GM12891 (cell line): ENCODE measurements at regions not wholly inside any gene's neighbourhood (a gene's known extent, or its start where the extent isn't known, plus 50 kb on each side); places are given as distances from the start of the nearest gene placed in this dataset.
A peak's percentile ranks its signal among the peaks of the same experiment; 100 is the strongest.
"Not testable (repeated sequence)": the region's sequence is repeated elsewhere in the genome, so short reads cannot be mapped to it uniquely, and the experiment has no call there.

Experiments used
- DNase-seq: peaks from one replicate; pipeline ENCODE4 v3.0.0; 2011; ENCODE audit warnings: low spot score; ENCODE audit not compliant: insufficient read length
- FAIRE-seq: peaks from 2 replicates; lab custom pipeline; 2011; peaks lifted over from hg19 to GRCh38; lab: Jason Lieb, UNC
- PAX5 ChIP-seq: IDR thresholded peaks from 2 replicates; pipeline ENCODE4 v1.6.1; 2011; ENCODE audit warnings: low read length, moderate library complexity, mild to moderate bottlenecking; ENCODE audit not compliant: insufficient read depth, severe bottlenecking
- POLR2A ChIP-seq: IDR thresholded peaks from 2 replicates; pipeline ENCODE4 v1.6.1; 2011; ENCODE audit warnings: low read depth, low read length, control low read depth
- POLR2AphosphoS5 ChIP-seq: IDR thresholded peaks from 2 replicates; pipeline ENCODE4 v1.6.1; 2011; ENCODE audit warnings: low read depth, low read length, control low read depth
- POU2F2 ChIP-seq: IDR thresholded peaks from 2 replicates; pipeline ENCODE4 v1.6.1; 2011; ENCODE audit warnings: low read depth, mild to moderate bottlenecking, control low read depth, low read length, moderate library complexity
- SPI1 ChIP-seq: IDR thresholded peaks from 2 replicates; pipeline ENCODE4 v1.6.1; 2011; ENCODE audit warnings: low read depth, low read length, control low read depth
- TAF1 ChIP-seq: IDR thresholded peaks from 2 replicates; pipeline ENCODE4 v1.6.1; 2011; ENCODE audit warnings: low read depth, low read length, control low read depth

- DNase-seq (no peak), FAIRE-seq (peak; percentile 5)
- TF ChIP-seq POLR2A (no peak), SPI1 (no peak), POU2F2 (no peak), PAX5 (no peak), TAF1 (no peak), POLR2AphosphoS5 (no peak)
Measured at GRCh38 chr22:22770280-22770871, 117.2 kb upstream of the IGLL5 start.

- no peak for TF ChIP-seq POLR2AphosphoS5
- FAIRE-seq, result no peak
- no peak for DNase-seq
Measured at GRCh38 chr22:22770881-22771280, 116.7 kb upstream of the IGLL5 start.

- DNase-seq (no peak), FAIRE-seq (no peak)
- TF ChIP-seq POLR2A (no peak), POLR2AphosphoS5 (no peak), SPI1 (no peak), PAX5 (no peak), TAF1 (no peak), POU2F2 (no peak)
Measured at GRCh38 chr22:22771696-22772377, 115.8 kb upstream of the IGLL5 start.

- FAIRE-seq, result peak; percentile 88
- TF ChIP-seq PAX5, result no peak
- peak; percentile 60 for TF ChIP-seq SPI1
- no peak for TF ChIP-seq POLR2AphosphoS5
- TF ChIP-seq POLR2A, result no peak
- TF ChIP-seq TAF1, result no peak
Measured at GRCh38 chr22:22772396-22772795, 115.2 kb upstream of the IGLL5 start.

GRCh38 chr22:22772883-22773282 lies 114.7 kb upstream of the IGLL5 start:
- FAIRE-seq, result no peak
- TF ChIP-seq POLR2A (no peak), SPI1 (no peak), TAF1 (no peak), PAX5 (no peak), POLR2AphosphoS5 (no peak), POU2F2 (no peak)
- no peak for DNase-seq

More at GRCh38 chr22:22772396-22772795, 115.2 kb upstream of the IGLL5 start:
- no peak for DNase-seq

- no peak for TF ChIP-seq POU2F2
- no peak for FAIRE-seq
Measured at GRCh38 chr22:22773427-22773826, 114.2 kb upstream of the IGLL5 start.

GRCh38 chr22:22773979-22774604 lies 113.5 kb upstream of the IGLL5 start:
- TF ChIP-seq SPI1 (peak; percentile 96), POU2F2 (no peak)
- FAIRE-seq (peak; percentile 81), DNase-seq (no peak)

More at GRCh38 chr22:22773427-22773826, 114.2 kb upstream of the IGLL5 start:
- DNase-seq, result no peak

- DNase-seq, FAIRE-seq: not testable (repeated sequence)
Measured at GRCh38 chr22:22774762-22775161, 112.9 kb upstream of the IGLL5 start.

- FAIRE-seq, result no peak
- TF ChIP-seq POLR2A (no peak), TAF1 (no peak), POU2F2 (no peak), PAX5 (no peak)
- DNase-seq, result no peak
Measured at GRCh38 chr22:22776121-22776520, 111.5 kb upstream of the IGLL5 start.

GRCh38 chr22:22779213-22779612 lies 108.4 kb upstream of the IGLL5 start:
- FAIRE-seq (no peak), DNase-seq (no peak)
- TF ChIP-seq POU2F2 (no peak), PAX5 (no peak), POLR2A (no peak), SPI1 (no peak), POLR2AphosphoS5 (no peak), TAF1 (no peak)

GRCh38 chr22:22783575-22783974 lies 104.0 kb upstream of the IGLL5 start:
- FAIRE-seq (no peak), DNase-seq (no peak)
- TF ChIP-seq TAF1 (no peak), POLR2A (no peak), PAX5 (no peak), POU2F2 (no peak), SPI1 (no peak), POLR2AphosphoS5 (no peak)
